Astrocyte (in vitro differentiated cells and primary cell): ENCODE measurements at regions not wholly inside any gene's neighbourhood (a gene's known extent, or its start where the extent isn't known, plus 50 kb on each side); places are given as distances from the start of the nearest gene placed in this dataset.

Experiments
- DNase-seq: peaks from one replicate; pipeline ENCODE4 v3.0.0-alpha.2; 2010; ENCODE audit warnings: low read depth
- FAIRE-seq: peaks from 2 replicates; lab custom pipeline; 2011; peaks lifted over from hg19 to GRCh38; lab: Jason Lieb, UNC
- H2AFZ ChIP-seq: 2 replicates; pipeline ENCODE4 v1.6.0; 2012; ENCODE audit warnings: low read depth, low read length, inconsistent platforms
- H3K27ac ChIP-seq: 2 replicates; pipeline ENCODE4 v1.5.1; 2011; ENCODE audit warnings: low read depth, low read length, inconsistent platforms
- H3K27me3 ChIP-seq: 2 replicates; pipeline ENCODE4 v1.6.0; 2011; ENCODE audit warnings: low read length, inconsistent platforms; ENCODE audit not compliant: insufficient read depth
- H3K36me3 ChIP-seq: 2 replicates; pipeline ENCODE4 v1.5.1; 2011; ENCODE audit warnings: low read length, inconsistent platforms; ENCODE audit not compliant: insufficient read depth
- H3K4me1 ChIP-seq: 2 replicates; pipeline ENCODE4 v1.5.1; 2011; ENCODE audit warnings: low read length, inconsistent platforms; ENCODE audit not compliant: insufficient read depth
- H3K4me2 ChIP-seq: 2 replicates; pipeline ENCODE4 v1.6.0; 2012; ENCODE audit warnings: low read length, inconsistent platforms
- H3K4me3 ChIP-seq: 2 replicates; pipeline ENCODE4 v1.5.1; 2011; ENCODE audit warnings: low read depth, mild to moderate bottlenecking, low read length, inconsistent platforms; ENCODE audit not compliant: insufficient read depth
- H3K79me2 ChIP-seq: 2 replicates; pipeline ENCODE4 v1.6.0; 2012; ENCODE audit warnings: mild to moderate bottlenecking, low read length, inconsistent platforms; ENCODE audit not compliant: insufficient read depth
- H3K9ac ChIP-seq: 2 replicates; pipeline ENCODE4 v1.6.0; 2012; ENCODE audit warnings: mild to moderate bottlenecking, low read length, inconsistent platforms
- H3K9me3 ChIP-seq: 2 replicates; pipeline ENCODE4 v1.5.1; 2012; ENCODE audit warnings: low read depth, mild to moderate bottlenecking, low read length, inconsistent platforms; ENCODE audit not compliant: insufficient read depth
- H4K20me1 ChIP-seq: 2 replicates; pipeline ENCODE4 v1.6.0; 2012; ENCODE audit warnings: low read length, inconsistent platforms; ENCODE audit not compliant: insufficient read depth
- H3K27ac Mint-ChIP-seq: one replicate; pipeline ENCODE4 v1.8.0; 2021; ENCODE audit warnings: mild to moderate bottlenecking, mixed read lengths; ENCODE audit not compliant: unreplicated experiment
- H3K27me3 Mint-ChIP-seq: one replicate; pipeline ENCODE4 v1.8.0; 2021; ENCODE audit warnings: low read depth, mixed read lengths; ENCODE audit not compliant: unreplicated experiment
- H3K36me3 Mint-ChIP-seq: one replicate; pipeline ENCODE4 v1.8.0; 2021; ENCODE audit warnings: low read depth, mixed read lengths; ENCODE audit not compliant: unreplicated experiment
- H3K4me1 Mint-ChIP-seq: one replicate; pipeline ENCODE4 v1.8.0; 2021; ENCODE audit warnings: low read depth, mixed read lengths; ENCODE audit not compliant: unreplicated experiment
- H3K4me3 Mint-ChIP-seq: one replicate; pipeline ENCODE4 v1.8.0; 2021; ENCODE audit warnings: mild to moderate bottlenecking, moderate library complexity, mixed read lengths; ENCODE audit not compliant: unreplicated experiment
- H3K9me3 Mint-ChIP-seq: one replicate; pipeline ENCODE4 v1.8.0; 2021; ENCODE audit warnings: mild to moderate bottlenecking, mixed read lengths; ENCODE audit not compliant: unreplicated experiment
- CTCF ChIP-seq: IDR thresholded peaks from 2 replicates; pipeline ENCODE4 v1.5.1; 2011; ENCODE audit warnings: low read depth, mild to moderate bottlenecking, inconsistent platforms, low read length, moderate library complexity; ENCODE audit not compliant: insufficient read depth
- EZH2 ChIP-seq: IDR thresholded peaks from 2 replicates; pipeline ENCODE4 v1.6.1; 2012; ENCODE audit warnings: mild to moderate bottlenecking, low read length, inconsistent platforms; ENCODE audit not compliant: insufficient read depth

GRCh38 chr5:174616036-174616435 is 108.3 kb upstream of the MSX2 start:
- no peaks in the 10 kb centered on the region for H4K20me1 ChIP-seq
- H3K79me2 ChIP-seq: no peaks in the 10 kb centered on the region
- no peaks in the 10 kb centered on the region for H3K9me3 ChIP-seq
- Mint-ChIP-seq H3K27ac (no peak overlapping the region), H3K4me3 (no peak overlapping the region), H3K27me3 (peaks cover 29% of the 10 kb centered on the region), H3K9me3 (peaks cover 4% of the 10 kb centered on the region), H3K4me1 (no peaks in the 10 kb centered on the region), H3K36me3 (peaks cover 1% of the 10 kb centered on the region)
- no peak overlapping the region for H2AFZ ChIP-seq
- H3K27ac ChIP-seq: no peak overlapping the region
- H3K27me3 ChIP-seq: no peaks in the 10 kb centered on the region
- no peak overlapping the region for H3K4me2 ChIP-seq
- no peak for TF ChIP-seq CTCF
- FAIRE-seq (no peak), DNase-seq (no peak)
- H3K36me3 ChIP-seq: no peaks in the 10 kb centered on the region
- H3K4me1 ChIP-seq: no peaks in the 10 kb centered on the region
- no peak overlapping the region for H3K9ac ChIP-seq
- no peak overlapping the region for H3K4me3 ChIP-seq

- FAIRE-seq (no peak), DNase-seq (no peak)
- Histone ChIP-seq H3K27me3 (no peaks in the 10 kb centered on the region), H2AFZ (no peak overlapping the region), H3K4me2 (no peak overlapping the region), H3K4me3 (no peak overlapping the region), H3K36me3 (no peaks in the 10 kb centered on the region), H3K4me1 (no peaks in the 10 kb centered on the region), H3K9me3 (no peaks in the 10 kb centered on the region), H3K79me2 (no peaks in the 10 kb centered on the region), H4K20me1 (no peaks in the 10 kb centered on the region), H3K27ac (no peak overlapping the region), H3K9ac (no peak overlapping the region)
- peaks cover 1% of the 10 kb centered on the region for H3K36me3 Mint-ChIP-seq
- TF ChIP-seq EZH2 (no peak), CTCF (no peak)
- peaks cover 38% of the 10 kb centered on the region for H3K27me3 Mint-ChIP-seq
- H3K9me3 Mint-ChIP-seq: peaks cover 4% of the 10 kb centered on the region
- H3K4me1 Mint-ChIP-seq: no peaks in the 10 kb centered on the region
- H3K4me3 Mint-ChIP-seq: no peak overlapping the region
- no peak overlapping the region for H3K27ac Mint-ChIP-seq
These were observed 107.1 kb upstream of the MSX2 start for GRCh38 chr5:174617285-174617684.

DNA sequence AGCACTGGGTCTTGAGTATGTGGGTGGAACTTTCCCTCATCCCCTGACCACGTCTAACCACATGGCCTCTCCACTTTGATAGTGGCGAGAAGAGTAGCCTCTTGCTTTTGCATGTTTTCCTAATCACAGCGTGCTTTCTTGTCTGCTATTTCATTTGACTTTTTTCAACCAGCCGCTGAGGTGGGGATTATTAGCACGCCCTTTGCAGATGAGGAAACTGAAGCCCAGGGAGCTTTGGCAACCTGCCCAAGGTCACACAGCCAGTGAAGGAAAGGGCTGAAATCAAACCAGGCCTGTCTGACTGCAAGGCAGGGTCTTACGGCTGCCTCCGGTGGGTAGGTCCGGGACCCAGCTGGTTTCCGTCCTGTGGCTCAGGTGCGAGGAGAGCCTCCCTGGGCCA is 106.5 kb upstream of the MSX2 start:
- H3K9me3 ChIP-seq: no peaks in the 10 kb centered on the region
- H3K79me2 ChIP-seq: no peaks in the 10 kb centered on the region
- Mint-ChIP-seq H3K9me3 (peaks cover 4% of the 10 kb centered on the region), H3K4me3 (no peak overlapping the region), H3K36me3 (peaks cover 1% of the 10 kb centered on the region), H3K27ac (no peak overlapping the region), H3K27me3 (peaks cover 40% of the 10 kb centered on the region), H3K4me1 (no peaks in the 10 kb centered on the region)
- FAIRE-seq (no peak), DNase-seq (no peak)
- H3K27ac ChIP-seq: no peak overlapping the region
- H3K4me3 ChIP-seq: no peak overlapping the region
- no peaks in the 10 kb centered on the region for H3K36me3 ChIP-seq
- no peak overlapping the region for H2AFZ ChIP-seq
- H3K27me3 ChIP-seq: no peaks in the 10 kb centered on the region
- H3K9ac ChIP-seq: no peak overlapping the region
- no peaks in the 10 kb centered on the region for H4K20me1 ChIP-seq
- H3K4me1 ChIP-seq: no peaks in the 10 kb centered on the region
- no peak for TF ChIP-seq CTCF
- no peak for TF ChIP-seq EZH2
- H3K4me2 ChIP-seq: no peak overlapping the region
